Fibroblast of skin of right biceps (primary cell): ENCODE measurements at regions not wholly inside any gene's neighbourhood (a gene's known extent, or its start where the extent isn't known, plus 50 kb on each side); places are given as distances from the start of the nearest gene placed in this dataset.

Source experiments
- DNase-seq: peaks from one replicate; pipeline ENCODE4 v3.0.0-alpha.2; 2013

GRCh38 chr2:76447294-76447693, 736.6 kb upstream of the GCFC2 start:
- no peak for DNase-seq

GRCh38 chr2:76446872-76447271, 736.2 kb upstream of the GCFC2 start:
- no peak for DNase-seq

- no peak for DNase-seq
These were observed 735.2 kb upstream of the GCFC2 start for GRCh38 chr2:76445880-76446279.

- no peak for DNase-seq
These were observed 734.0 kb upstream of the GCFC2 start for GRCh38 chr2:76444732-76445131.

GRCh38 chr2:76437564-76437963, 726.8 kb upstream of the GCFC2 start:
- DNase-seq = no peak

GRCh38 chr2:76429374-76429773, 718.7 kb upstream of the GCFC2 start:
- DNase-seq = no peak

- DNase-seq = no peak
These were observed 716.7 kb upstream of the GCFC2 start for GRCh38 chr2:76427452-76427851.

- no peak for DNase-seq
These were observed 705.1 kb upstream of the GCFC2 start for GRCh38 chr2:76415821-76416220.

- DNase-seq = no peak
These were observed 702.7 kb upstream of the GCFC2 start for GRCh38 chr2:76413436-76413835.

- DNase-seq = no peak
These were observed 695.6 kb upstream of the GCFC2 start for GRCh38 chr2:76406134-76406855.

GRCh38 chr2:76393356-76393755, 682.6 kb upstream of the GCFC2 start:
- no peak for DNase-seq

GRCh38 chr2:76391678-76392077, 681.0 kb upstream of the GCFC2 start:
- no peak for DNase-seq

- no peak for DNase-seq
These were observed 676.6 kb upstream of the GCFC2 start for GRCh38 chr2:76387294-76387693.

- DNase-seq = no peak
These were observed 675.2 kb upstream of the GCFC2 start for GRCh38 chr2:76385943-76386342.

GRCh38 chr2:76381624-76382023, 670.9 kb upstream of the GCFC2 start:
- no peak for DNase-seq

GRCh38 chr2:76378140-76378539, 667.4 kb upstream of the GCFC2 start:
- no peak for DNase-seq

GRCh38 chr2:76341439-76341838, 630.7 kb upstream of the GCFC2 start:
- DNase-seq = no peak

- DNase-seq = no peak
These were observed 622.2 kb upstream of the GCFC2 start for GRCh38 chr2:76332871-76333270.

- DNase-seq = no peak
These were observed 620.1 kb upstream of the GCFC2 start for GRCh38 chr2:76330865-76331264.

- no peak for DNase-seq
These were observed 615.9 kb upstream of the GCFC2 start for GRCh38 chr2:76326636-76327035.

GRCh38 chr2:76323381-76323780, 612.7 kb upstream of the GCFC2 start:
- no peak for DNase-seq

GRCh38 chr2:76320716-76321115, 610.0 kb upstream of the GCFC2 start:
- no peak for DNase-seq

- no peak for DNase-seq
These were observed 608.2 kb upstream of the GCFC2 start for GRCh38 chr2:76318848-76319360.

GRCh38 chr2:76316691-76317090, 606.0 kb upstream of the GCFC2 start:
- no peak for DNase-seq
